C1 segment of cervical spinal cord (tissue), 14 donors: ENCODE measurements at regions not wholly inside any gene's neighbourhood (a gene's known extent, or its start where the extent isn't known, plus 50 kb on each side); places are given as distances from the start of the nearest gene placed in this dataset.
"Not testable (repeated sequence)": the region's sequence is repeated elsewhere in the genome, so short reads cannot be mapped to it uniquely, and the experiment has no call there.

Experiments
- DNase-seq, 14 donors: peaks; one replicate each; lab custom pipeline; 2025; lab: John Stamatoyannopoulos, UW

DNA sequence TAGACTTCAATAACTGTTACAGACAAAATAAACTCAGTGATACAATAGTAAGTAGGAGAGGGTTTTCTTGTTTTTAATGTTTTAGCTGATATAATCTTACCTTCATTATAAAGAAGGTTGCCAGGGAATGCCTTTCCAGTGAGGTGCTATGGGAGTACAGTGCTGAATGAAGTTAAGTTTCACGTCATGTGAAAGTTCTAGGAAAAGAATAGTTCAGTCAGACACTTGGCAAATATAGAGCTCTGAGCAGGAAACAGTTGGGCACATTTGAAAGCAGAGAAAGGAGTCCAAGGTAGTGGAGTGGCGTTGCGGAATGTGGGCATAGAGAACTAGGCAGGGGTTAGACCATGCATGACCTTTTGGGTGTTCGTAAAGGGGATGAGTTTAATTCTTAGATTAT, 88.6 kb upstream of the DCN start:
- no peak for DNase-seq

GRCh38 chr12:91267039-91267438, 84.4 kb upstream of the DCN start:
- DNase-seq: no peak

DNA sequence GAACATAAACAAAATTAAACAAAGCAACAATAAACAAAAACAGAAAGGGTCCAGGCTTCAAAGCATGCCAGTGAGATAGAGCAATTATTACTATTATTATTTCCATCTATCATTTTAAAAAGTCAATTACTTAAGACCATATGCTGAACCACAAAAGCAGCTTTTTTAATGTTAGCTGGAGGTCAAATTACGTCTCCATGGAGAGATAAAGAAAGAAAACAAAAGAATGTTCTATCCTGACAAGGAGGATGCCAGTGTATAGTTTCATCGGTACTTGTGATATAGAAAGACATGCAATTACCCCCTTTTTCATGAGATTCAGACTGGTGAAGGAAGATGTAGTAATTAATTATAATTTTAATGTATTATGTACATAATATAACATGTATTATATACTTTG, 81.6 kb upstream of the DCN start:
- no peak for DNase-seq

DNA sequence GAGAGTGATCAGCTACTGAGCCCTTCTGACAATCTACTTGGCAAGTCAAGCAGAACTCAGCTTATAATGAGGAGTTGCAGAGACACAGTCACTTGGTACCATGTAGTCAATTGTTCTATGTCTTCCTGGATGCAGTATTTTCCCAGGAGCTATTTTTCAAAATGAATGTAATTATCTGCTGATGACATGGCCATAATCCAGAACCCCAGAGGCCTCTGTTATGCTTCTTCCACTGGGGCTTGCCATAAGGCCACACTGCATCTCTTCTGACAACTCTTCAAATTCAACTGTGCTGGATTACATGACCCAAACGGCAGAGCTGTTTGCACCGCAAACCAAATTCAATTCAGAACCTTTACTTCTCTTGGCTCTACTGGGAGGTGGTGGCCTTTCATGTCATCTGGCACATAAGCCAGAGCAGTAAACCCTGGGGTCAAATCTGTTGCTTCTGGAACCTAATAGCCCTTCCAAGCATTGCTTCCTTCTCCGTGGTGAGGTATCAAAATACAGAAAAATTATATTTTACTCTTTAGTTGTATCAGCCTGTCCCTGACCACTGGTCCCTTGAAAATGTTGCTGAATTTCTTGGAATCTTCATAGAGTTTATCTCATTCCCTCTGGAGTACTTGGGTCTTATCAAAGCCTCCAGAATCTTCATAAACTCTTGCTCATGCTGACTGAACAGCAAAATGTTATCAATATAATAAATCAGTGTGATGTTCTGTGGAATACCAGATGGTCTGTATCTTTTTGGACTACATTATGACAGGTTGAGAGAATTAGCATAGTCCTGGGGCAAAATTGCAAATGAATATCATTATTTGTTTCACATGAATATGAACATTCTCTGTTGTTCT, 79.4 kb upstream of the DCN start:
- no peak for DNase-seq

- DNase-seq: no peak
These were observed 73.8 kb upstream of the DCN start for GRCh38 chr12:91256411-91256810.

DNA sequence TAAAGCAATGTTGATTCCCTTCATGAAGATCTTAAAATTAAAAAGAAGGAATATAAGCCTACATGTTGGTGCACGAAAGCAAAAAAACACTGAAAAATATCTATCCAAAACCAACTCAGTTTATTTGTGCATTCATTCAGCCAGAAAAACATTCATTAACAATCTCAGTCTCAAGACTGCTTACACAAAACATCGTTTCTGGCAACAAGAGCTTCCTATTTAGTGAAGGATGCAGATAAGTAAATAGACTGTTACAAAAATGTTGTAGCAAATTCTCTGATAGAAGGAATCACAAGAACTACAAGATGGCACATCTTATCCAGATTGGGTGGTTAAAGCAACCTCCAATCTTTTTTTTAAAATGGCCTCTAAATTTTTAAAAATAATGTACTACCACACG, 69.7 kb upstream of the DCN start:
- DNase-seq: no peak

- no peak for DNase-seq
These were observed 67.7 kb upstream of the DCN start for GRCh38 chr12:91250273-91250665.

GRCh38 chr12:91249518-91250272, 67.1 kb upstream of the DCN start:
- DNase-seq: no peak

- no peak for DNase-seq
These were observed 66.4 kb upstream of the DCN start for GRCh38 chr12:91249054-91249453.

DNA sequence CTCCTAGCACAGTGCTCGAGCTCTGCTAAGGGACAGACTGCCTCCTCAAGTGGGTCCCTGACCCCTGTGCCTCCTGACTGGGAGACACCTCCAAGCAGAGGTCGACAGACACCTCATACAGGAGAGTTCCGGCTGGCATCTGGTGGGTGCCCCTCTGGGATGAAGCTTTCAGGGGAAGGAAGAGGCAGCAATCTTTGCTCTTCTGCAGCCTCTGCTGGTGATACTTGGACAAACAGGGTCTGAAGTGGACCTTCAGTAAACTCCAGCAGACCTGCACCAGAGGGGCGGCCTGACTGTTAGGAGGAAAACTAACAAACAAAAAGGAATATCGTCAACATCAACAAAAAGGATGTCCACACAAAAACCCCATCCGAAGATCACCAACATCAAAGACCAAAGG, 60.6 kb upstream of the DCN start:
- not testable (repeated sequence) for DNase-seq

GRCh38 chr12:91241756-91242155, 59.1 kb upstream of the DCN start:
- DNase-seq: no peak

- no peak for DNase-seq
These were observed 57.9 kb upstream of the DCN start for GRCh38 chr12:91240386-91241095.

- DNase-seq: no peak
These were observed 56.9 kb upstream of the DCN start for GRCh38 chr12:91239481-91239880.
